ENCODE measurements at regions not wholly inside any gene's neighbourhood (a gene's known extent, or its start where the extent isn't known, plus 50 kb on each side); places are given as distances from the start of the nearest gene placed in this dataset.

DNA sequence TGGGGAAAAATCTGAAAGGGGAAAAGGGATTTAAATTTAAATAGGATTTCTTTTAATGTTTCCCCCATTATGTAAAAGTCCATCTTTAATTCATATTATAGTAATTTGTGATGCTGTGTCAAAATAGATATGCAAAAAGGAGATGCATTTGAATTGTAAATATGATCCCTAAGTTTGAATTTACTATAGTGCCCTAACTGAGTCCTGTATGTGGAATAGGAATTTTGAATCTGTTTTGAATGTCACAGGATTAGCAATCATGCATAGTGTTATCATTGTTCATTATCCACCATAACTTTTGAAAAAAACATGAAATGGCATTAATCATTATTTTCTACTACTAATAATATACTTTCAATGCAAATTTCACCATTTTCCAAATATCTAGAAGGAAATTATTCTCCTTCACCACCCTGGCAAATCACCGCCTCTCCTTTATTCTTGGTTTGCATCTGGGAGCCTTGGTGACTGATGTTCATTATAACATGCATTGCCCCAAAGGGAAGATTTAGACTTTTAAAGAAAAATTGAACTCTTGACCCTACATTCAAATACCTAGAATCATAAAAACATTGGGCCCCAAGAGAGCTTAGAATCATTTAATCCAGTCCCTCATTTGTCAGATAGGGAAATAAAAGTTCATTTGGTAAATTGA, 341.5 kb upstream of the TMPO start:
- TF ChIP-seq, protein P1, sequence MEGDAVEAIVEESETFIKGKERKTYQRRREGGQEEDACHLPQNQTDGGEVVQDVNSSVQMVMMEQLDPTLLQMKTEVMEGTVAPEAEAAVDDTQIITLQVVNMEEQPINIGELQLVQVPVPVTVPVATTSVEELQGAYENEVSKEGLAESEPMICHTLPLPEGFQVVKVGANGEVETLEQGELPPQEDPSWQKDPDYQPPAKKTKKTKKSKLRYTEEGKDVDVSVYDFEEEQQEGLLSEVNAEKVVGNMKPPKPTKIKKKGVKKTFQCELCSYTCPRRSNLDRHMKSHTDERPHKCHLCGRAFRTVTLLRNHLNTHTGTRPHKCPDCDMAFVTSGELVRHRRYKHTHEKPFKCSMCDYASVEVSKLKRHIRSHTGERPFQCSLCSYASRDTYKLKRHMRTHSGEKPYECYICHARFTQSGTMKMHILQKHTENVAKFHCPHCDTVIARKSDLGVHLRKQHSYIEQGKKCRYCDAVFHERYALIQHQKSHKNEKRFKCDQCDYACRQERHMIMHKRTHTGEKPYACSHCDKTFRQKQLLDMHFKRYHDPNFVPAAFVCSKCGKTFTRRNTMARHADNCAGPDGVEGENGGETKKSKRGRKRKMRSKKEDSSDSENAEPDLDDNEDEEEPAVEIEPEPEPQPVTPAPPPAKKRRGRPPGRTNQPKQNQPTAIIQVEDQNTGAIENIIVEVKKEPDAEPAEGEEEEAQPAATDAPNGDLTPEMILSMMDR (IDR thresholded peaks at IDR 0.05) = no peak
- TF ChIP-seq POLR2A (IDR thresholded peaks at IDR 0.05) (no peak), EP300 (IDR thresholded peaks at IDR 0.05) (no peak)

All from tibial nerve (tissue), 4 donors.